PC-3 (cell line): ENCODE measurements at regions not wholly inside any gene's neighbourhood (a gene's known extent, or its start where the extent isn't known, plus 50 kb on each side); places are given as distances from the start of the nearest gene placed in this dataset.
A peak's percentile ranks its signal among the peaks of the same experiment; 100 is the strongest.
"Not testable (repeated sequence)": the region's sequence is repeated elsewhere in the genome, so short reads cannot be mapped to it uniquely, and the experiment has no call there.

Experiments used
- ATAC-seq: fragments of 200-7000 bp; cut with Tn5 transposase; 2 replicates; pipeline ENCODE4 v1.9.1; 2020; ENCODE audit warnings: mild to moderate bottlenecking, moderate library complexity
- BruUV-seq: library from RNA; stranded (reverse); fragments of 400-500 nt; replicated peaks from 2 replicates; lab custom pipeline; 2021; lab: Mats Ljungman, UMichigan
- CTCF ChIA-PET: fragments of 300-600 bp; sonication (Branson Sonifier 250); formaldehyde crosslinking; loops from one replicate; lab custom pipeline; 2022; ENCODE audit warnings: antibody characterized with exemption; lab: Charles Lee
- POLR2A ChIA-PET: fragments of 300-600 bp; sonication (Branson Sonifier 250); formaldehyde crosslinking; loops from one replicate; lab custom pipeline; 2022; ENCODE audit warnings: antibody characterized with exemption; ENCODE audit not compliant: unreplicated experiment; lab: Charles Lee
- DNase-seq: peaks from one replicate; pipeline ENCODE4 v3.0.0-alpha.2; 2015
- H2AFZ ChIP-seq: fragments of 300-600 bp; sonication (generic); 2 replicates; pipeline ENCODE4 v1.6.0; 2016; ENCODE audit warnings: antibody characterized with exemption, low read length
- H3F3A ChIP-seq: fragments of 300-600 bp; sonication (generic); one replicate; pipeline ENCODE4 v1.6.0; 2017; ENCODE audit warnings: antibody characterized with exemption, low read length, control low read depth, mild to moderate bottlenecking; ENCODE audit not compliant: unreplicated experiment
- H3K27ac ChIP-seq: fragments of 300-600 bp; sonication (generic); 2 replicates; pipeline ENCODE4 v1.5.1; 2016; ENCODE audit warnings: mild to moderate bottlenecking, low read length
- H3K27me3 ChIP-seq: fragments of 300-600 bp; sonication (generic); 2 replicates; pipeline ENCODE4 v1.6.1; 2016; ENCODE audit warnings: low read length, mixed read lengths
- H3K36me3 ChIP-seq: fragments of 300-600 bp; sonication (generic); 2 replicates; pipeline ENCODE4 v1.6.1; 2016; ENCODE audit warnings: low read depth, mixed run types, low read length, mixed read lengths
- H3K4me1 ChIP-seq: fragments of 300-600 bp; sonication (generic); 2 replicates; pipeline ENCODE4 v1.5.1; 2016; ENCODE audit warnings: low read length; ENCODE audit not compliant: insufficient read depth
- H3K4me2 ChIP-seq: fragments of 300-600 bp; sonication (generic); 2 replicates; pipeline ENCODE4 v1.6.0; 2016; ENCODE audit warnings: low read length
- H3K4me3 ChIP-seq: fragments of 300-600 bp; sonication (generic); 2 replicates; pipeline ENCODE4 v1.5.1; 2016; ENCODE audit warnings: mild to moderate bottlenecking, low read length, mixed read lengths
- H3K79me2 ChIP-seq: fragments of 300-600 bp; sonication (generic); 2 replicates; pipeline ENCODE4 v1.6.1; 2017; ENCODE audit warnings: low read length, mixed read lengths
- H3K9ac ChIP-seq: fragments of 300-600 bp; sonication (generic); 2 replicates; pipeline ENCODE4 v1.6.0; 2016; ENCODE audit warnings: mild to moderate bottlenecking, low read length
- H3K9me2 ChIP-seq: fragments of 300-600 bp; sonication (generic); replicated peaks from 2 replicates; pipeline ENCODE4 v1.6.1; 2016; ENCODE audit warnings: mixed run types, low read length, mixed read lengths
- H3K9me3 ChIP-seq: fragments of 300-600 bp; sonication (generic); 2 replicates; pipeline ENCODE4 v1.6.1; 2016; ENCODE audit warnings: low read length, mixed read lengths
- H4K20me1 ChIP-seq: fragments of 300-600 bp; sonication (generic); 2 replicates; pipeline ENCODE4 v1.6.1; 2016; ENCODE audit warnings: low read length, mixed read lengths
- CTCF ChIP-seq: fragments of 300-600 bp; sonication (generic); conservative IDR thresholded peaks from 2 replicates; pipeline ENCODE4 v1.5.1; 2017; ENCODE audit warnings: antibody characterized with exemption, low read depth, mild to moderate bottlenecking, low read length
- EZH2 ChIP-seq: fragments of 300-600 bp; sonication (generic); IDR thresholded peaks from one replicate; pipeline ENCODE4 v1.6.1; 2017; ENCODE audit warnings: antibody characterized with exemption, mild to moderate bottlenecking, low read length; ENCODE audit not compliant: unreplicated experiment
- EZH2phosphoT487 ChIP-seq: fragments of 300-600 bp; sonication (generic); IDR thresholded peaks from 2 replicates; pipeline ENCODE4 v1.6.1; 2018; ENCODE audit warnings: mild to moderate bottlenecking, antibody characterized with exemption, low read length, borderline replicate concordance
- intact Hi-C: fragments of 100-400 bp; cut with micrococcal nuclease; formaldehyde crosslinking; loops from 2 replicates; pipeline ENCODE4 v1.9.0; 2023

GRCh38 chr9:42378418-42378815 is 195.0 kb downstream of the SPATA31A6 start:
- DNase-seq (no peak), ATAC-seq (no peak)
- Histone ChIP-seq H3K79me2 (no peaks in the 10 kb centered on the region), H3F3A (no peaks in the 10 kb centered on the region), H3K4me1 (no peaks in the 10 kb centered on the region), H3K9ac (no peak overlapping the region), H4K20me1 (no peaks in the 10 kb centered on the region), H3K36me3 (no peaks in the 10 kb centered on the region), H3K27ac (no peak overlapping the region), H3K4me2 (no peak overlapping the region), H3K4me3 (no peak overlapping the region), H3K27me3 (no peaks in the 10 kb centered on the region), H3K9me3 (no peaks in the 10 kb centered on the region), H2AFZ (no peak overlapping the region), H3K9me2 (no peaks in the 10 kb centered on the region)
- intact Hi-C loops = no loop called here
- POLR2A ChIA-PET = no interaction called here
- no TSS peak for BruUV-seq
- TF ChIP-seq EZH2 (no peak), EZH2phosphoT487 (no peak), CTCF (no peak)
- CTCF ChIA-PET = no interaction called here

DNA sequence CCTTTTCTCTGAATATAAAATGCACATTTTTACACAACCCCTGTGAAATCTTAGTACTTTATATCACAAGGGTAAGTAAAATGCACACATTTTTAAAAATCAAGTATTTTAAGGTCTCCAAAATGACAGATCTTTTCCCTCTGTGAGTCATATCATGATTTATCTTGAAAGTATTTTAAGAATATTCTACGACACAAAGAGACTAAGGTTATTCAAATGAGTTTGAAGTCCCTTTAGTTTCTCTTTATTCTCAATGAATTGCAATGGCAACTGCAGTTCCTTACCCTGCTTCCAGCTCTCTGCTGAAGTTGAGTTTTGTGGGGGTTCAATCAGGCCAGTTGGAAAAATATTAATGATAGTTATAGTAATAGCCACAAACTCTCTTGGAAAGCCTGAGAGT is 196.1 kb downstream of the SPATA31A6 start:
- intact Hi-C loops, DNase-seq, H2AFZ ChIP-seq, H4K20me1 ChIP-seq, H3K36me3 ChIP-seq, H3K4me2 ChIP-seq, H3K27ac ChIP-seq, BruUV-seq, H3F3A ChIP-seq, CTCF ChIA-PET, POLR2A ChIA-PET, H3K27me3 ChIP-seq, H3K9me3 ChIP-seq, H3K4me1 ChIP-seq, H3K9me2 ChIP-seq, H3K9ac ChIP-seq, H3K4me3 ChIP-seq, H3K79me2 ChIP-seq: not testable (repeated sequence)
- peak; percentile 29; the same call in 1 of the 2 replicates for ATAC-seq

GRCh38 chr9:42384585-42384984 is 201.1 kb downstream of the SPATA31A6 start:
- H3K4me3 ChIP-seq, DNase-seq, H3K9ac ChIP-seq, intact Hi-C loops, H3K27ac ChIP-seq, H3F3A ChIP-seq, H3K4me1 ChIP-seq, POLR2A ChIA-PET, H4K20me1 ChIP-seq, BruUV-seq, CTCF ChIA-PET, H2AFZ ChIP-seq, ATAC-seq, H3K36me3 ChIP-seq, H3K79me2 ChIP-seq, H3K9me2 ChIP-seq, H3K27me3 ChIP-seq, H3K4me2 ChIP-seq, H3K9me3 ChIP-seq: not testable (repeated sequence)

- H3K4me1 ChIP-seq, H3F3A ChIP-seq, H3K79me2 ChIP-seq, POLR2A ChIA-PET, H3K9me2 ChIP-seq, CTCF ChIA-PET, H2AFZ ChIP-seq, intact Hi-C loops, BruUV-seq, H3K36me3 ChIP-seq, H3K9ac ChIP-seq, H3K9me3 ChIP-seq, ATAC-seq, H3K4me3 ChIP-seq, H3K27ac ChIP-seq, H4K20me1 ChIP-seq, H3K27me3 ChIP-seq, DNase-seq, H3K4me2 ChIP-seq: not testable (repeated sequence)
These were observed 202.2 kb downstream of the SPATA31A6 start for GRCh38 chr9:42385574-42386120.
